Suprapubic skin (tissue), 4 donors: ENCODE measurements at regions not wholly inside any gene's neighbourhood (a gene's known extent, or its start where the extent isn't known, plus 50 kb on each side); places are given as distances from the start of the nearest gene placed in this dataset.

Experiments
- DNase-seq, 2 donors: peaks; one replicate each; pipeline ENCODE4 v3.0.0-alpha.2; 2019; ENCODE audit warnings: low spot score in 2 of 2
- H3K27ac ChIP-seq: fragments of 200-600 bp; sonication (generic); one replicate; pipeline ENCODE4 v1.5.1; 2019
- H3K27me3 ChIP-seq: fragments of 200-600 bp; sonication (generic); one replicate; pipeline ENCODE4 v1.5.1; 2019
- H3K36me3 ChIP-seq: fragments of 200-600 bp; sonication (generic); one replicate; pipeline ENCODE4 v1.5.1; 2019
- H3K4me1 ChIP-seq: fragments of 200-600 bp; sonication (generic); one replicate; pipeline ENCODE4 v1.5.1; 2019
- H3K4me3 ChIP-seq: fragments of 200-600 bp; sonication (generic); one replicate; pipeline ENCODE4 v1.5.1; 2019; ENCODE audit warnings: mild to moderate bottlenecking
- H3K9me3 ChIP-seq: fragments of 200-600 bp; sonication (generic); one replicate; pipeline ENCODE4 v1.5.1; 2019
- EP300 ChIP-seq: sonication (generic); formaldehyde crosslinking; IDR thresholded peaks from one replicate; pipeline ENCODE4 v1.6.1; 2017; ENCODE audit warnings: antibody characterized with exemption
- POLR2A ChIP-seq, 2 donors: fragments of 450-650 bp; IDR thresholded peaks; one replicate each; pipeline ENCODE4 v1.6.1; 2017; ENCODE audit warnings: antibody characterized with exemption in 2 of 2, mild to moderate bottlenecking in 2 of 2, moderate library complexity in 2 of 2
- POLR2AphosphoS5 ChIP-seq, 3 donors: sonication (generic); formaldehyde crosslinking; IDR thresholded peaks; one replicate each; pipeline ENCODE4 v1.6.1; 2017; ENCODE audit warnings: antibody characterized with exemption in 3 of 3
- WGBS: methylation state at CpG from one replicate; pipeline ENCODE4 v1.1.5; 2018; 5-methylcytosine and 5-hydroxymethylcytosine counted together
- TF ChIP-seq, protein P1 (sequence below), 2 donors: fragments of 200-600 bp in 1 of 2; fragments of 450-650 bp in 1 of 2; sonication (generic) in 1 of 2; IDR thresholded peaks; one replicate each; pipeline ENCODE4 v1.5.1; 2016 to 2019; ENCODE audit warnings: antibody characterized with exemption in 2 of 2, mild to moderate bottlenecking in 1 of 2, moderate library complexity in 1 of 2

DNA sequence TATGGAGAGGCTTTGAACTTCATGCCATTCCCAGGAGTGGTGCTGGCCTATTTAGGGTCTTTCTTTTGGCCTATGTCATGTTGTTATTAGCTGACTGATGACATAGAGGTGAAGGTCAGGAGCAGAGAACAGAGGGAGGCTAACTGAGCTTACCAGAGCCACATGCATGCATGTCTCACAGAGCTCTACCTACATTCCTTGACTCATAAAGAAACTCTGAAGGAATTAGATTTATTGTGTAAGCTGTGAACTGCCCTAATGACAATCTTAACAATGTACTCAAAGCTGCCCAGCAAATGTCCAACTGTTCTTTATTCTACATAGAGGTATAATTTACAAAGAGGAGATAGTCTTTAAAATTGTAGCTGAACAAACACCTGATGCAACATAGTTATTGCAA, 192.7 kb upstream of the CNR1 start:
- Histone ChIP-seq H3K4me1 (no peaks in the 10 kb centered on the region), H3K4me3 (no peak overlapping the region), H3K27me3 (no peaks in the 10 kb centered on the region), H3K36me3 (no peaks in the 10 kb centered on the region), H3K9me3 (no peaks in the 10 kb centered on the region), H3K27ac (no peak overlapping the region)
- TF ChIP-seq, protein P1, sequence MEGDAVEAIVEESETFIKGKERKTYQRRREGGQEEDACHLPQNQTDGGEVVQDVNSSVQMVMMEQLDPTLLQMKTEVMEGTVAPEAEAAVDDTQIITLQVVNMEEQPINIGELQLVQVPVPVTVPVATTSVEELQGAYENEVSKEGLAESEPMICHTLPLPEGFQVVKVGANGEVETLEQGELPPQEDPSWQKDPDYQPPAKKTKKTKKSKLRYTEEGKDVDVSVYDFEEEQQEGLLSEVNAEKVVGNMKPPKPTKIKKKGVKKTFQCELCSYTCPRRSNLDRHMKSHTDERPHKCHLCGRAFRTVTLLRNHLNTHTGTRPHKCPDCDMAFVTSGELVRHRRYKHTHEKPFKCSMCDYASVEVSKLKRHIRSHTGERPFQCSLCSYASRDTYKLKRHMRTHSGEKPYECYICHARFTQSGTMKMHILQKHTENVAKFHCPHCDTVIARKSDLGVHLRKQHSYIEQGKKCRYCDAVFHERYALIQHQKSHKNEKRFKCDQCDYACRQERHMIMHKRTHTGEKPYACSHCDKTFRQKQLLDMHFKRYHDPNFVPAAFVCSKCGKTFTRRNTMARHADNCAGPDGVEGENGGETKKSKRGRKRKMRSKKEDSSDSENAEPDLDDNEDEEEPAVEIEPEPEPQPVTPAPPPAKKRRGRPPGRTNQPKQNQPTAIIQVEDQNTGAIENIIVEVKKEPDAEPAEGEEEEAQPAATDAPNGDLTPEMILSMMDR (IDR thresholded peaks at IDR 0.05) = no peak
- TF ChIP-seq EP300 (no peak), POLR2A (IDR thresholded peaks at IDR 0.05) (no peak), POLR2AphosphoS5 (IDR thresholded peaks at IDR 0.05) (no peak)
- no peak for DNase-seq

- Histone ChIP-seq H3K36me3 (no peaks in the 10 kb centered on the region), H3K4me1 (no peaks in the 10 kb centered on the region), H3K27me3 (no peaks in the 10 kb centered on the region), H3K4me3 (no peak overlapping the region), H3K9me3 (no peaks in the 10 kb centered on the region), H3K27ac (no peak overlapping the region)
- DNase-seq = no peak
- TF ChIP-seq EP300 = no peak
- WGBS = 29% methylated on average over 1 of the region's 1 CpG
Measured at GRCh38 chr6:88349511-88349910, 183.4 kb upstream of the CNR1 start.

DNA sequence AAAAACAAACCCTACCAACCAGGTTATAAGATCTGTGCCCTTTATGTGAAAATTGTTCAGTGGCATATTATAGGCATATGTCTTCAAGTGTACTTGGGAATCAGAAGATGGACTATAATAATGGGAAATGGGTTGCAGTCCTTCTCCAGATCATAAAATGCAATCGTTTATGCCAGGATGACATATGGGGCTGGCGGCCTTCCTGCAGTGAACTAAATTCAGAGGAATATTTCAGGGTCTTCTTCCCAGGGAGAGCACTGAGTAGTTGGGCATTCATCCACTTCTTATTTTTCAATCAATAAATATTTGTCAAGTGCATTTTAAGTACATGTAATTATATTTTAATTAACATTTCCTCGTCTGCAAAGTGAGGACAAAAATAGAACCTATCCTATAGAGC, 176.2 kb upstream of the CNR1 start:
- H3K4me3 ChIP-seq = no peak overlapping the region
- no peak overlapping the region for H3K27ac ChIP-seq
- WGBS = 71% methylated on average over 3 of the region's 3 CpGs
- TF ChIP-seq, protein P1 (IDR thresholded peaks at IDR 0.05) = no peak
- TF ChIP-seq EP300 (no peak), POLR2A (IDR thresholded peaks at IDR 0.05) (no peak), POLR2AphosphoS5 (IDR thresholded peaks at IDR 0.05) (no peak)
- H3K9me3 ChIP-seq = no peaks in the 10 kb centered on the region
- H3K4me1 ChIP-seq = no peaks in the 10 kb centered on the region
- H3K27me3 ChIP-seq = no peaks in the 10 kb centered on the region
- no peaks in the 10 kb centered on the region for H3K36me3 ChIP-seq
- DNase-seq = no peak

DNA sequence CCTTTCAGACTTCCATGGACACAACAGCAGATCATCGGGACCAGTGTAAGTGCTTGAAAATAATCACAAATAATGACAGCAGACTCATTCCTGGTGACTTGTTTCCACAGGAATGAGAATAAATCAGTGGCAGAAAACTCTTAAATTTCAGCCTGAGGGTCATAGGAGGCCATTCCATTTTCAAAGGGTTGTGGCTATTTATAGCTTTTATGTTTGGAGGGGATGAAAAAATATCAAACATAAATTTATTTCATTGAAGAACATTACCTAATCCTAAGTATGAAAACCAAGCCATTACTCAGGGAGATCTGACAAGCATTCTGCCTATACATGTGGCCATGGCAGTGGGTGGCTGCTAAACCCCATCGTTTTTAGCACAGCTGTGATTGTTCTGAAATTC, 173.6 kb upstream of the CNR1 start:
- Histone ChIP-seq H3K4me3 (no peak overlapping the region), H3K36me3 (no peaks in the 10 kb centered on the region), H3K9me3 (no peaks in the 10 kb centered on the region), H3K27ac (no peak overlapping the region), H3K4me1 (no peaks in the 10 kb centered on the region), H3K27me3 (no peaks in the 10 kb centered on the region)
- DNase-seq = no peak
- no peak for TF ChIP-seq EP300
- no peak for TF ChIP-seq POLR2AphosphoS5 (IDR thresholded peaks at IDR 0.05)
- no peak for TF ChIP-seq POLR2A (IDR thresholded peaks at IDR 0.05)
- TF ChIP-seq, protein P1 (IDR thresholded peaks at IDR 0.05) = no peak
- 30% methylated on average over 2 of the region's 2 CpGs for WGBS

DNA sequence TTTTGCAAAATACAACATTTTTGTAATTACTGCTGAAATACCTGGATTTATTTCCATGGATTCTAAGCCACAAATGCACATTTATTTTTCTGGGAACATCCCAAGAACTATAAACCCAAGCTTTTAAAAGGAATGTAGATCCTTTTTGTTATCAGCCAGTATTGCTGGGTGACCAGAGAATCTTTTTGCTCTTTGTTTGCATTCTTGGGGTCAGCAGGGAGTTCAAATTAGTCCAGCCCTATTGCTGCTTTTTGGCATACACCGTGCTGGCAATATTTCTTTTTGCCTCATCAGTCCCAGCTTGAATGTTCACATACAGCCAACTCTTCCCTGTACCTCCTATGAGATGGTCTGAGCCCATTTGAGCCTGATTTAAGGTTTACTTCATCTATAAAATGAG, 155.2 kb upstream of the CNR1 start:
- Histone ChIP-seq H3K36me3 (no peaks in the 10 kb centered on the region), H3K9me3 (no peaks in the 10 kb centered on the region), H3K4me1 (no peaks in the 10 kb centered on the region), H3K27ac (no peak overlapping the region), H3K4me3 (no peak overlapping the region), H3K27me3 (no peaks in the 10 kb centered on the region)
- no peak for DNase-seq
- WGBS = 81% methylated on average over 1 of the region's 1 CpG
- no peak for TF ChIP-seq EP300
- TF ChIP-seq POLR2A (IDR thresholded peaks at IDR 0.05) = no peak
- TF ChIP-seq, protein P1 (IDR thresholded peaks at IDR 0.05) = no peak
- TF ChIP-seq POLR2AphosphoS5 (IDR thresholded peaks at IDR 0.05) = no peak

DNA sequence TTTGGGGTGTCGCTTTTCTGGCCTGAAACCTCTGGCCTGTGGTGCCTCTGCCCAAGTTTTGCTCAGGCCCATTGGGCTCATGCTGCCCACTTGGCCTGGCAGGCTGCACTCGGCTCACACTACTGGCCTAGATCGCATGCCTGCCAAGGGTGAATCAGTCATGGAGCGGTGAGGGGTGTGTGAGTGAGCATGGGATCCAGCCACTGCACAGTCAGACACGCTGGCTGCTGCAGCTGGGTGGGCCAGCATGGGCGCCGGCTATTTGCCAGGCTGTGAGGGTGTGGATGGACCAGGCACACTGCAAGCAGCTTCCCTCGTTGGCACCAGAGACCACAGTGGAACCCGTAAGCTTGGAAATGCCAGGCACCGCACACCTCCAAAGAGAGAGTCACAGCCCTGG, 145.4 kb upstream of the CNR1 start:
- Histone ChIP-seq H3K4me3 (no peak overlapping the region), H3K36me3 (no peaks in the 10 kb centered on the region), H3K27ac (no peak overlapping the region), H3K4me1 (no peaks in the 10 kb centered on the region), H3K27me3 (no peaks in the 10 kb centered on the region), H3K9me3 (no peaks in the 10 kb centered on the region)
- DNase-seq = no peak
- 81% methylated on average over 2 of the region's 10 CpGs for WGBS
- TF ChIP-seq EP300 = no peak
- TF ChIP-seq, protein P1 (IDR thresholded peaks at IDR 0.05) = no peak
- no peak for TF ChIP-seq POLR2A (IDR thresholded peaks at IDR 0.05)
- no peak for TF ChIP-seq POLR2AphosphoS5 (IDR thresholded peaks at IDR 0.05)
